HG02885 (cell line): ENCODE measurements at regions not wholly inside any gene's neighbourhood (a gene's known extent, or its start where the extent isn't known, plus 50 kb on each side); places are given as distances from the start of the nearest gene placed in this dataset.
"Not testable (repeated sequence)": the region's sequence is repeated elsewhere in the genome, so short reads cannot be mapped to it uniquely, and the experiment has no call there.

ENCODE experiments used
- ATAC-seq: cut with Tn5 transposase; IDR thresholded peaks from one replicate; pipeline ENCODE4 v1.9.1; 2021; ENCODE audit warnings: mild to moderate bottlenecking; ENCODE audit not compliant: unreplicated experiment, poor library complexity

DNA sequence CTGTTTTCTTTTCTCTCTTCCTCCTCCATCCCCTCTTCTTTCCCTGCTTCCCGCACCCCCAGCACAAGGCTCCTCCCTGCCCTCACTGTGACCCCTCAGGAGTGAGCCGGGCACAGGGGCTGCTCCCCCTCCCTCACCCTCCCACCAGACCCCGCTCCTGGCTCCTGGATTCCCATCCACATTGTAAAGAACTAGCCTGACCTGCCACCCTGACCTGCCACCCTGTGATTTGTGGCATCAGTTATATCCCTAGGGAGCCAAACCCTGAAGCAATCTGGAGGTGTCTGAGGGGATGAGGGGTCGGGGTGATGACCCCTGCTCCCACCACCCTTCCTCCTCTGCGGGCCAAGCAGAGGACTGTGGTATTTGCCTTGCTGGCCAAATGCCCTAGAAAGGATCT is 98.0 kb upstream of the LHX1 start:
- ATAC-seq: no peak

DNA sequence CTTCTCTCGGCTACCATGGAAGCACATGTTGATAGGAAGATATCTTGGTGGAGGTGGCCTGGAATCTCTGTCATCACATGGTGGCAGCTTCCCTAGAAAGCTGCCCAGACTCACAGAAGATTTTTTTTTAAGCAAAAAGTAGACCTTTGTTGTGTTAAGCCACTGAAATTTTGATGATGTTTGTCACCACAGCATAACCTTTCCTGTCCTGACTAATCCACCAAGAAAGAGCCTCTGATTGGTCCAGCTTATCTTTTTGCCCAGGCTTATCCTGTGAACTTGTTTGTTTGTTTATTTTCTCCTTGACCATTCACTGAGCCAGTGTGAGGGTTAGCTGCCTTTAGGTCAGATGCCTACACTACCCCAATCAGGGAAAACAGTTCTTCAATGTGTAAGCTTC is 96.5 kb upstream of the LHX1 start:
- ATAC-seq: no peak

DNA sequence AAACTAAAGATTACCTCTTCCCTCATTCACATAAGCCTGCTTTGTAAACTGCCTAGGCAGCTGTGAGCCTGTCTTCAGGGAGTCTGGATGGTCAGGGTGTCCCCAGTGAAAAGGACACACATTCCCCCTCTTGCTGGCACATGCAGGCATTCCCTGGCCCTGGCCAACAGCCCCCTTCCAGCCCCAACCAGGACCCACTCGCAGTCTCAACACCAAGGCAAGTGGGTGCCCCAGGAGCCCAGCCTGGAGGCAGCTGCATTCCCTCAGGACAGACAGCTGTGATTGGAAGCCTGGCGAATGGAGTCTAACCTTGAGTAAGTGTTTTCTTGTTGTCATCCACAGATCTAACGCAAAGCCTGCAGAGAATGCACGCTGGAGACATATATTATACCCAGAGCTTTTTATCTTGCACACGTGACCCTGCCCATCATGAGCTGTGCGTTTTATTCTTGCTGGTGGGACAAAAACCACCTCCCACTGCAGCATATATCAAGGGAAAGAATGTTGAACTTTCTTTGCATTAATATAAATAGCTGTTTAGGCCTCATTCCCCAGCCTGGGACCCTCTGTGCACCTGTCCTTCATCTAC is 95.0 kb upstream of the LHX1 start:
- no peak for ATAC-seq

DNA sequence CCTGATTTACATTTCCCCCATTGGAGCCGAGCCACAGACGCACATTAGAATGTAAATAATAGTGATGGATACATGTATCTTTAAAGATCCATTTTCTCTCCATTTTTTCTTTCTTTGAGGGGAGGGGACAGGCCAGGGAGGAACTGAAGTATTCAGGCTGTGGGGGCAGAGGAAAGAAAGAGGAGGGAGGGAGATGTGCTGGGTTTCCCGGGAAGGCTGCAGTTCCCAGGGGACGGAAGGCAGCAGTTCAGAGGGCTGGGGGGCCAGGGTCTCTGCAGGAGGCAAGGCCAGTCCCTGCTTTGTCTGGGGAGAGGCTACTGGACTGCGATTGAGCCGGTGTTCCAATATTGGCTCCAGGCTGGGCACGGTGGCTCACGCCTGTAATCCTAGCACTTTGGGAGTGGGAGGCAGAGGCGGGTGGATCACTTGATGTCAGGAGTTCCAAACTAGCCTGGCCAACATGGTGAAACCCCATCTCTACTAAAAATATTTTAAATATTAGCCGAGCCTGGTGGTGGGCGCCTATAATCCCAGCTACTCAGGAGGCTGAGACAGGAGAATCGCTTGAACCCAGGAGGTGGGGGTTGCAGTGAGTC is 94.2 kb upstream of the LHX1 start:
- no peak for ATAC-seq

DNA sequence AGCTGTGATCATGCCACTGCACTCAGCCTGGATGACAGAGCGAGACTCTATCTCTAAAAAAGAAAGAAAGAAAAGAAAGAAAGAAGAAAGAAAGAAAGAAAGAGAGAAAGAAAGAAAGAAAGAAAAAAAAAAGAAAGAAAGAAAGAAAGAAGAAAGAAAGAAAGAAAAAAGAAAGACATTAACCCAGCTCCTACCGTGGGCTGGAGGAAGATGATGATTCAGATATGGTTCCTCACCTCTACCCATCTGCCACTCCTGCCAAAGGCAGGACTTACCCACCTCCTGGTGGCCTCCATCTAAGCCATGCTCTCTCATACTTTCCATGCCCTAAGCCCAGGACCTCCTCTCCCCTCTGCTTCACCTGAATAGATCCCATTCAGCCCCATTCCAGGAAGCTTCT is 93.3 kb upstream of the LHX1 start:
- ATAC-seq: no peak

DNA sequence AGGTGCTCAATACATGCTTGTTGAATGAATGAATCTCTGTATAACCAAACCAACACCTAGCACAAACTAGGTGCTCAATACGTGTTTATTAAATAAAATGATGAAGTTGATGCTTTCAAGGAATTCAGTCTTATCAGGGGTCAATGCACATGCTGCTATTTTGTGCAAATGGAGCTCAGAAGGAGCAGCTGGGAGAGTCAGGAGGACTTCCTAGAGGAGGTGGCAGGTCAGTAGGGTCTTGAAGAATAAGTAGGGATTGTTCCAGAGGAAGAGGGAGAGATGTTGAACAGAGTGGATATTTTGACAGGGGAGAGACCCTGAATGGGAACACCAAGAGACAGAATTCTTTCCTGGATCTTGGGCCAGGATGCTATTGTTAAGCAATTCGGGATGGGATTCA is 92.7 kb upstream of the LHX1 start:
- no peak for ATAC-seq

DNA sequence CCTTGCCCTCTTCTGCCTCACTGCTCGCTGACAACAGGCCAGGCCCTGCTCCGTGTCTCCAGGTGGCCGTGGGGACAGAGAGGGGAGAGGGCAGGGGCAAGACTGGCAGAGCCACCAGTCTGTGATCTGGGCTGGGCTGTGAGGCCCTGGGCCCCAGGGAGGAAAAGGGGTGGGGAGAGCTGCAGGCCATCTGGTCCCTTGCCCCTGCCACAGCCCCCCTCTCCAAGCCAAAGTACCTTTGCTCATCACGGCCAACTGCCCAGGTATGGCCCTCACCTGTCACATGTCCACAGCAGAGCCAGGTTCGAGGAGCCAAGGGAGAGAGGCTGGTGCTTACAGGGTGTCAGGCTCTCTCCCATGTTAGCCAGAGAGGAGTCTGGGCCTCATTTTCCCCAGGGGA is 91.4 kb upstream of the LHX1 start:
- no peak for ATAC-seq

DNA sequence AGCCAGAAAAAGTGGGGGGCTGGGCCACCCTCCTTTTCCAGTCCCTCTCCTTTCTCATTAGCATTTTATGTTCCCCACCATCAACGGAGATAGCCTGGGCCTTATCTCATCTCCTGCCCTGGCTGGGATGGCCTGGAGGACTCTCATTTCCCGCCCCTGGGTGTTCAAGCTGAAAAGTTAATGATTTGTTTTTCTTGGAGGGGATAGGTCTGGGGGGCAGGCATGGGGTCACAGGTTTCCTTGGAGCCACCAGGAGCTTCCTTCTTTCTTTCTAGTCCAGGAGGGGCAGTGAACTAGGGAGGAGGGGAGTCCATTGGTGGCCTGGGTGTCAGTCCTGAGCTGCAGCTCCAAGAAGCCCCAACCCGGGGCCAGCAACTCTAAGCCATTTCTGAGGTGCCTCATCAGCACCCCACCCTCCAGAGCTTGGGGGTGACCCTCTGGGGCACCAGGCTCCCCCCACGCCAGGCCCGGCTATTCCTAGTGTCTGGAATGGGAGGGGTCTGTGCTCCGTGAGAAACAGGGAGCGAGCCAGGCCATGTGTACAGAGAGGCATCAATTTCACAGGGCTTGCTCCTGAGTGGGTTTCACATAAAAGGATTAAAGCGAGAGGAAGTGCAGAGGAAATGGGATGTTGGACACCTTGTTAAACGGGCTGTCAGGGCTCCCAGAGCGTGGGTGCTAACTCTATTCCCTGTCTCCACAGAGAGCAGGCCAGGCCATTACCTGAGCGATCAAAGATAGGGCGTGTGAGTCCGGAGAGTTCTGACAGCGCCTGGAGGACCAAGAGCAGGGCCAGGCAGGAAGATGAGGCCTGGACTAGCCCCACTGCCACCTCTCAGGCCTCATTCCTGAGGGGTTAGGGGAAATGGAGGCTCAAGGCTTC is 90.6 kb upstream of the LHX1 start:
- ATAC-seq: no peak

DNA sequence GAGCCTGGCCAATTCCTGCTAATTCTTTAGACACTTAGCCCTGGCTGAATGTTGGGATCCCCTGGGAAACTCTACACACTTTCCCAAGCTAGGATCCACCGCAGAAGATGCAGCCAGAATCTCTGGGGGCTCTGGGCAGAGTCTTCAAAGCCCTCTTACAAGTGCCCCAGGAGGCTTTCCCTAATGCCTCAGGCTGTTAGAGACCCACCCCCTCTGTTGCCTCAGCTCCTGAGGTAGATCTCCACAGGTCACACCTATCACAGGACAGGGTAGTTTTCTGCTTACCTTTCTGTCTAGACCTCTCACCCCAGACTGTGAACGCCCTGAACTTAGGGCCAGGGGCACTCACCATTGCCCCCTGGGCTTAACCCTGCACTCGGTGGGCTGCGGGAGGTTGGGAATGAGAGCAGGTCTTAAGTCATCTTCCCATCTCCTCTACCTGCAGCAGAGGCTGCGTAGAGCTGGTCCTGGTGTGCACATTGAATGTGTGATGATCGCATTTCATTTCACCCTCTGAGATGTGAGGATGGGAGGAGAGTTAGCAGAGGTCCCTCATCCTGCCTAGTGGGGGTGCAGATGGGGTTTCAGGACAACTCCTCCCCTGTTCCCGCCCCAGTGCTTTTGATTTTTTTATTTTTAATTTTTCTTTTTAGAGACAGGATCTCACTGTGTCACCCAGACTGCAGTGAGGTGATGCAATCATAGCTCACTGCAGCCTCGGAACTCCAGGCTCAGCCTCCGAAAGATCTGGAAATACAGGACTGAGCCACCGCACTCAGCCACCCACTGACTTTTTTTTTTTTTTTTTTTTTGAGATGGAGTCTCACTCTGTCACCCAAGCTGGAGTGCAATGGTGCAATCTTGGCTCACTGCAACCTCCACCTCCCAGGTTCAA is 89.0 kb upstream of the LHX1 start:
- ATAC-seq: no peak

DNA sequence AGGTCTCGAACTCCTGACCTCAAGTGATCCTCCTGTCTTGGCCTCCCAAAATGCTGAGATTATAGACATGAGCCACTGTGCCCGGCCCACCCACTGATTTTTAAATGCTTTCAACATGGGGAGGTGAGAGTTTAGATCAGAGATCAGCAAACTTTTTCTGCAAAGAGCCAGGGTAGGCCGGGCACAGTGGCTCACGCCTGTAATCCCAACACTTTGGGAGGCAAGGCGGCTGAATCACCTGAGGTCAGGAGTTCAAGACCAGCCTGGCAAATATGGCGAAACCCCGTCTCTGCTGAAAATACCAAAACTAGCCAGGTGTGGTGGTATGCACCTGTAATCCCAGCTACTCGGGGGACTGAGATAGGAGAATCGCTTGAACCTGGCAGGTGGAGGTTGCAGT is 88.3 kb upstream of the LHX1 start:
- ATAC-seq: not testable (repeated sequence)

DNA sequence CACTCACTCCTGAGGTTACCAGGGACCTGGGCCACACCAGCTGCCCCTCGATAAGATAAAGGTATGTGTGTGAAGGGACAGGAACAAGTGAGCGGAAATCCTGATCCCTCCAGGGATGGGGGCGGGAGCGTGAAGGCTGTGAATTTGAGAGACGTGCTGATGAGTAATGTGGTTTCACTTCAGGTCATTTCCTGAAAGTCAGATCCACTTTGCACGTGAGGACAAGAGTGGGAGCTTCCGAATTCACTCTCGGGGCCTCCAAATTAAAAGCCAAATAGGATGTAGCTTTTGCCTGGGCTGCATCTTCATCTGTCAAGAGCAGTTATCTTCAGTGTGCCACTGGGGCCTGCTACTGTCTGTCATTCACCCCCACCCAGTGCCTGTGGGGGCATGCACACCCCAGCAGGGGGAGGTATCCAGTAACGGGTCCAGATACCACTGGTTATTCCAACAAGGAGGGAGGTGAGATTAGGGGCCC is 87.4 kb upstream of the LHX1 start:
- ATAC-seq: no peak

DNA sequence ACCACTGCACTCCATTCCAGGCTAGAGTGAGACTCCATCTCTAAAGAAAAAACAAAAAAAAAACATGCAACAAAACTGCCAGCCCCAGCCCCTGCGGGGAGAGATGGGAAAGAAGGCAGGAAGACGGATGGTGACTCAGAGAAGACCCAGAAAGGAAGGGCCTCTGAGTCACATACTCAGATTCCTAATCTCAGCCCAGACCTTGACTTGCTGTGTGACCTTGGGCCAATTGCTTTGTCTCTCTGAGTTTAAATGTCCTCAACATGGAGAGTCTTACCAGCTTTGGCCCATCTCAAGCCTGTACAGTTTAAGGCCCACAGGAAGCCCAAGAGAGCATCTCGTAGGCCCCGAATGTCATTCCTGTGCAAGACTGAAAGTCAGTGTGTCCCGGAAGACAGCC is 86.5 kb upstream of the LHX1 start:
- ATAC-seq: no peak

DNA sequence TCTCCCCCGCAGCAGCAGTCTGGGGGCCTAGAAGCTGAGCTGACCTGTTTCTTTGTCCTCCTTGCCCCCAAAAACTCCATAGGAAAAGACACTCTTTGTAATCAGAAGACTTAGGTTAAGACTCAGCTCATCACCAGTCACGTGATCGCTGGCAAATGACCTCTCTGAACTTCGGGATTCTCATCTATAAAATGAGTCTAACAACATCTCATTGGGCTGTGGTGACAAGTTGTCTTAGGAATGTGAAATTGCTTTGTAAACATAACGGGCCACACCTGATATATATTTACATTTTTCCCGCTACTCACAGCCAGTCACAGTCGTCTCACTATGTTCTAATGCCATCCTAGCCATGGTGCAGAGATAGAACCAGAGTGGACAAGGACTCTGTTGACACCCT is 86.0 kb upstream of the LHX1 start:
- no peak for ATAC-seq

DNA sequence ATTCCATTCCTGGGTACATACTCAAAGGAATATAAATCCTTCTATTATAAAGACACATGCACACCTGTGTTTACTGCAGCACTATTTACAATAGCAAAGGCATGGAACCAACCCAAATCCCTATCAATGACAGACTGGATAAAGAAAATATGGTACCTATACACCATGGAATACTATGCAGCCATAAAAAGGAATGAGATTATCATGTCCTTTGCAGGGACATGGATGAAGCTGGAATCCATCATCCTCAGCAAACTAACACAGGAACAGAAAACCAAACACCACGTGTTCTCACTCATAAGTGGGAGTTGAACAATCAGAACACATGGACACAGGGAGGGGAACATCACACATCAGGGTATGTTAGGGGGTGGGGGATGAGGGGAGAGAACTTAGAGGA is 84.8 kb upstream of the LHX1 start:
- not testable (repeated sequence) for ATAC-seq

DNA sequence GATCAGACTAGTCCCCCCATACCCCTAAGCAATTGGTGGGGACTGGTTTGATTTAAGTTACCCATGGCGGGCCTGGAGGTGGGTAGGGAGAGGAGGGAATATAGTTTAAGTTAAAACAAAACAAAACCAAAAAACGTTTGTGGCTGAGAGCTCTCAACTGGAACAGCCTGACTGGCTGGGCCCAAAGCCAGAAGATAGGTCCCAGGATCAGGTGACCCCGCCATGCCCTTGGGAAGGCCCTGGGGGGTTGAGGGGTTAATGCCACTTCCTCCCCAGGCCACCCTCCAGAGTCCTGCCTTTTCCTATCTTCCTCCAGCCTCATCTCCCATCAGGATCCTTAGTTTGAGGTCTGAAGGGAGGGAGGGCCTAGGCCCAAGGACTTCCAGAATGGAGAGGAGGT is 82.3 kb upstream of the LHX1 start:
- no peak for ATAC-seq

DNA sequence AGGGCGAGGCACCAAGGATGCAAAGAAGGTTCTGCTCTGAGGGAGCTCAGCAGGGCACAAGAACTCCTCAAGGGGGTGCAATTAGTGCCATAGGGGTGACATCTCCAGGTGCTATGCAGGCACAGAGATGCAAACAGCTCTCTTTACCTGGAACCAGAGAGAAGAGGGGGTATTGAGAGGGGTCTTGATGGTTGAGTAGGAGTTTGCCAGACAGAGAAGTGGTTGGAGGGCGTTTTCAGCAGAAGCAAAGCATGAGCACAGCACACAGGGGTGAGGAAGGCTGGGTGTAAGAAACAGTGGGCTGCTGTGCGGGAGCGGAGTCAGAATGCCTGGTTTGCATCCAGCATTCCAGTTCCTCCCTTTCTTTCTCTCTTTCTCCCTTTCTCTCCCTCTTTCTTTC is 81.8 kb upstream of the LHX1 start:
- no peak for ATAC-seq

DNA sequence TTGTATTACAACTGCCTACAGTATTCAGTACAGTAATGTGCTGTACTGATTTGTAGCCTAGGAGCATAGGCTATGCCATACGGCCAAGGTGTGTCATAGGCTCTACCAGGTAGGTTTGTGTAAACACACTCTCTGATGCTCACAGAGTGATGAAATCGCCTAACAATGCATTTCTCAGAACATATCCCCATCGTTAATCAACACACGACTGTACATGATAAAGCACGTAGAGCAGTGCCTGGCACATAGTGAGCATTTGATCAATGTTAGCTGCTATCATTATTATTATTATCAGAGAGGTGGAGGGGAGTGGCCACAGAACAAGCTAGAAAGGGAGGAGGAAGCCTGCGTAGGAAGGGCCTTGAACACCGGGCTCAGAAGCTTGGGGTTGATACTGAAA is 81.1 kb upstream of the LHX1 start:
- ATAC-seq: no peak

DNA sequence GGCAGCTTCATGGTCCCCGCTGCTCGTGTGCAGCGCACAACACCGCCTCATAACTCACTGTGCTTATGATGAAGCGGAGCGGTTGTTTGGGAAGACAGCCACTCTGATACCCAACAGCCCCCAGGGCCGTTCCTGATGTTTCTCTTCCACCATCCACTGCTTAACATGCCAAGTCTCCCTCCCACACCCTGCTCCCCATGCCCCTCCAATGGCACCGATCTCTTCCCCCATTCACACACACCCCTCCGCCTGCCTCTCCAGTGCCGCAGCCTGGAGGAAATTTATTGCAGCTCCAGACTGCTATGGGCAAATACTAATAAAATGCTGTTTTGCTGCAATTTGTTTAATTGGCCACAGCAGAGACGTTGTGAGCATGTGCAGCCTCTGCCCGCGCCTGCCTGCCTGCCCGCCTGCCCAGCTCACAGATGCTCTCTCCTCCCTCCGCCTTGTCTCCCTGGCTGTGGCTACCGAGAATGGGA is 80.3 kb upstream of the LHX1 start:
- no peak for ATAC-seq

DNA sequence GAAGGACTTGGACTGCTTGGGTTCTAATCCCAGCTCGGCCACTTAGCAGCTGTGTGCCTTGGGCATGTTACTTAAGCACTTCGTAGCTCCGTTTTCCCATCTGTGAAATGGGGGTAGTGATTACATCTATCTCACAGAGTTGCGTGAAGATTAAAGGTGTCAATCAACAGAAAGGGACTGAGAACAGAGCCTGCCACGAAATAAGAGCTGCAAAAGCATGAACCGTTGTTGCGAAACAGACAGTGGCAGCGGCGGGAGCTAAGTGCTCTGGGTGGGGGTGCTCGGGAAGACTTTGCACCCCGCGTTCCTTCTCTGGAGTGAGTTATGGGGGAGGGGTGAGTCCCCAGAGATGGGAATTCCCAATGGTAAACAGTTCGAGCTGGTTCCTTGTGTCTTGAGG is 79.6 kb upstream of the LHX1 start:
- ATAC-seq: no peak
